Activated B cell treated with CpG ODN at 0.5 μM for 24 hours (primary cell): ENCODE measurements at regions not wholly inside any gene's neighbourhood (a gene's known extent, or its start where the extent isn't known, plus 50 kb on each side); places are given as distances from the start of the nearest gene placed in this dataset.
"Not testable (repeated sequence)": the region's sequence is repeated elsewhere in the genome, so short reads cannot be mapped to it uniquely, and the experiment has no call there.

Experiments
- ATAC-seq: fragments of 200-7000 bp; cut with Tn5 transposase; one replicate; pipeline ENCODE4 v1.10.0; 2021; ENCODE audit warnings: low read depth, mild to moderate bottlenecking, moderate library complexity
- CTCF ChIA-PET: fragments of 350-600 bp; sonication (Branson Sonifier 250); formaldehyde crosslinking; loops from one replicate; lab custom pipeline; 2021; ENCODE audit warnings: antibody characterized with exemption; lab: Charles Lee
- POLR2A ChIA-PET: fragments of 350-600 bp; sonication (Branson Sonifier 250); formaldehyde crosslinking; loops from one replicate; lab custom pipeline; 2021; ENCODE audit warnings: antibody characterized with exemption; lab: Charles Lee
- DNase-seq: peaks from one replicate; pipeline ENCODE4 v3.0.0; 2022
- H3K27ac Mint-ChIP-seq: one replicate; pipeline ENCODE4 v1.8.0; 2020; ENCODE audit warnings: mixed read lengths
- H3K27me3 Mint-ChIP-seq: one replicate; pipeline ENCODE4 v1.8.0; 2021; ENCODE audit warnings: mixed read lengths
- H3K36me3 Mint-ChIP-seq: one replicate; pipeline ENCODE4 v1.8.0; 2021; ENCODE audit warnings: low read depth, mixed read lengths
- H3K4me1 Mint-ChIP-seq: one replicate; pipeline ENCODE4 v1.8.0; 2021; ENCODE audit warnings: mixed read lengths
- H3K4me3 Mint-ChIP-seq: one replicate; pipeline ENCODE4 v1.8.0; 2020; ENCODE audit warnings: mild to moderate bottlenecking, mixed read lengths
- H3K9me3 Mint-ChIP-seq: one replicate; pipeline ENCODE4 v1.8.0; 2020; ENCODE audit warnings: mixed read lengths
- intact Hi-C: fragments of 100-400 bp; cut with micrococcal nuclease; formaldehyde crosslinking; loops from one replicate; pipeline ENCODE4 v1.15.1; 2024
- TF ChIP-seq, protein P1 (sequence below): fragments of 200-600 bp; IDR thresholded peaks from one replicate; pipeline ENCODE4 v1.8.0; 2022; ENCODE audit warnings: antibody characterized with exemption, mild to moderate bottlenecking

DNA sequence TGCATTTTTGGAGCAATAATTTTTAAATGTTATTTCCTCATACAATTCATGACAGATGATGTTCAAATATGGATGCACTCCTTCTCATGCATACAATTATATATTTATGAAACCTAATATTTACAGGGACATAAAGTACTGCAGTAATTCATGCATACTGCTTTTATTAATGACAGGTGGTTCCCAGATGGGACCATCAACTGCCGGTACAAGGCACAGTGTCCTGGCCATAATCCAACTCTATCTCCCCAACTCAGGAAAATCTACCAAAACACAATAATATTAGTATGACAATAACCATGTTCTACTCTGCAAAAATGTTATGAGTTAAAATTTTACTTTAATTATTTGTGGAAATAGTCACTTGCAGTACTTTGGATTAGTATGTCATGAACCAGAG is 77.8 kb downstream of the VIP start:
- TF ChIP-seq, protein P1, sequence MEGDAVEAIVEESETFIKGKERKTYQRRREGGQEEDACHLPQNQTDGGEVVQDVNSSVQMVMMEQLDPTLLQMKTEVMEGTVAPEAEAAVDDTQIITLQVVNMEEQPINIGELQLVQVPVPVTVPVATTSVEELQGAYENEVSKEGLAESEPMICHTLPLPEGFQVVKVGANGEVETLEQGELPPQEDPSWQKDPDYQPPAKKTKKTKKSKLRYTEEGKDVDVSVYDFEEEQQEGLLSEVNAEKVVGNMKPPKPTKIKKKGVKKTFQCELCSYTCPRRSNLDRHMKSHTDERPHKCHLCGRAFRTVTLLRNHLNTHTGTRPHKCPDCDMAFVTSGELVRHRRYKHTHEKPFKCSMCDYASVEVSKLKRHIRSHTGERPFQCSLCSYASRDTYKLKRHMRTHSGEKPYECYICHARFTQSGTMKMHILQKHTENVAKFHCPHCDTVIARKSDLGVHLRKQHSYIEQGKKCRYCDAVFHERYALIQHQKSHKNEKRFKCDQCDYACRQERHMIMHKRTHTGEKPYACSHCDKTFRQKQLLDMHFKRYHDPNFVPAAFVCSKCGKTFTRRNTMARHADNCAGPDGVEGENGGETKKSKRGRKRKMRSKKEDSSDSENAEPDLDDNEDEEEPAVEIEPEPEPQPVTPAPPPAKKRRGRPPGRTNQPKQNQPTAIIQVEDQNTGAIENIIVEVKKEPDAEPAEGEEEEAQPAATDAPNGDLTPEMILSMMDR, result no peak
- Mint-ChIP-seq H3K36me3 (no peaks in the 10 kb centered on the region), H3K27me3 (no peaks in the 10 kb centered on the region), H3K4me3 (no peak overlapping the region), H3K4me1 (no peaks in the 10 kb centered on the region), H3K9me3 (no peaks in the 10 kb centered on the region), H3K27ac (no peak overlapping the region)
- ChIA-PET CTCF (no interaction called here), POLR2A (no interaction called here)
- intact Hi-C loops, result no loop called here
- ATAC-seq (no peak), DNase-seq (no peak)

DNA sequence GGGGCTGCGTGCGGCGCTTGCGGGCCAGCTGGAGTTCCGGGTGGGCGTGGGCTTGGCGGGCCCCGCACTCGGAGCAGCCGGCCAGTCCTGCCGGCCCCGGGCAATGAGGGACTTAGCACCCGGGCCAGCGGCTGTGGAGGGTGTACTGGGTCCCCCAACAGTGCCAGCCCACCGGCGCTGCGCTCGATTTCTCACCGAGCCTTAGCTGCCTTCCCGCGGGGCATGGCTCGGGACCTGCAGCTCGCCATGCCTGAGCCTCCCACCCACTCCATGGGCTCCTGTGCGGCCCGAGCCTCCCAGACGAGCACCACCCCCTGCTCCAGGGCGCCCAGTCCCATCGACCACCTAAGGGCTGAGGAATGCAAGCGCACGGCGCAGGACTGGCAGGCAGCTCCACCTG is 83.8 kb downstream of the VIP start:
- H3K4me1 Mint-ChIP-seq, intact Hi-C loops, H3K4me3 Mint-ChIP-seq, H3K27ac Mint-ChIP-seq, CTCF ChIA-PET, H3K9me3 Mint-ChIP-seq, ATAC-seq, DNase-seq, H3K36me3 Mint-ChIP-seq, H3K27me3 Mint-ChIP-seq, POLR2A ChIA-PET: not testable (repeated sequence)

DNA sequence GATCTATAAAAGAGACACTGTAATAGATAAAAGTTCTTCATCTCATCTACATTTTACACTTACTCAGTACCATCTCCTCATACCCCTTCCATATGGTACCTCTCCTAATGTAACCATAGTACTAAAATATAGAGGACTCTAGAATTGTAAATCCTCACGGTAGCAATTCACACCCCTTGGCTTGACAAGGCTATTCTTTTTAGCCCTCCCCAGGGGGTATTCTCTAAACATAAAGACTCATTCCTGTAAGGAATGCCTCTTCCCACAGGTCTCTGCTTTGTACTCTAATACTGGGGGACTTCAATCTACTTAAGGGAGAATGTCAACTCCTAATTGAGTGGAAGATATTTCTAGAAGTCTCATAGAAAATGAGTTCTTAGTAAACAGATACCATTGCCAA is 85.9 kb downstream of the VIP start:
- CTCF ChIA-PET, result no interaction called here
- Mint-ChIP-seq H3K4me3 (no peak overlapping the region), H3K27me3 (peaks cover 2% of the 10 kb centered on the region), H3K9me3 (peaks cover 4% of the 10 kb centered on the region), H3K27ac (no peak overlapping the region), H3K36me3 (no peaks in the 10 kb centered on the region), H3K4me1 (no peaks in the 10 kb centered on the region)
- TF ChIP-seq, protein P1, result no peak
- ATAC-seq, result no peak
- intact Hi-C loops, result no loop called here
- DNase-seq, result no peak
- POLR2A ChIA-PET, result no interaction called here

DNA sequence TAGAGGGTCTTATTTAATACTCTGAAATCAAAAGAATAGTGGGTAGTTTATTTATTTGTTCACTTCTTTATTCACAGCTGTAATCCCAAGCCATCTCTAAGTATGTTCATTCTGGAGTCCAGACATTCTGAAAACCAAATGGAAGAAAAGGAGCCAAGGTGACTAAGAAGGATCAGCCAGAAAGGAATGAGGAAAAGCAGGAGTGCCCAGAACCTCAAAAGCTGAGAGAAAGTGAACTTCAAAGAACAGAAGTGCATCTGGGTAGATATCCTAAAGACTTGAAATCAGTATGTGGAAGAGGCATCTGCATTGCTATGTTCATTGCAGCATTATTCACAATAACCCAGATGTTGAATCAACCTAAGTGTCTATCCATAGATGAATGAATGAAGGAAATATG is 94.8 kb downstream of the VIP start:
- H3K36me3 Mint-ChIP-seq, result no peaks in the 10 kb centered on the region
- TF ChIP-seq, protein P1, result no peak
- ChIA-PET CTCF (no interaction called here), POLR2A (no interaction called here)
- no peak overlapping the region for H3K27ac Mint-ChIP-seq
- H3K4me1 Mint-ChIP-seq, result no peaks in the 10 kb centered on the region
- ATAC-seq (no peak), DNase-seq (no peak)
- H3K27me3 Mint-ChIP-seq, result peaks cover 1% of the 10 kb centered on the region
- no peak overlapping the region for H3K4me3 Mint-ChIP-seq
- H3K9me3 Mint-ChIP-seq, result peaks cover 12% of the 10 kb centered on the region
- intact Hi-C loops, result no loop called here

DNA sequence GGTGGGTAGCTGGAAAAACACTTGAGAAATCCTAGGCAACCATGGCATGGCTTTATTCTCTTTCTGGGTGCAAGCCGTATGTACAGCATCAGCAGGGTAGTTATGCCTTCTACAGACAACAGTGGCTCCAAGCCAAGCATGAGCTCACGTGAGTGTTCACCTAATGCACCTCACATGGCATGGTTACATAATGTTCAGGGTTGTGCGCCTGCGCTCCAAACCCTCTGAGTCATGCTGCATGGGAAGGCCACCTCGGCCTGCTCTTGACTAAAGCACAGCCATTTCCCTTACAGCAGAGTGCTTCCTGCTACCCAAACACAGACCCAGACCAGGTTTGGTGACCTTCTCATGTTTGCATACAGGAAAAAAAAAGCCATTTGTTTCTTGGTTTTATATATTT is 96.2 kb downstream of the VIP start:
- intact Hi-C loops, result no loop called here
- DNase-seq (no peak), ATAC-seq (no peak)
- H3K9me3 Mint-ChIP-seq, result peaks cover 12% of the 10 kb centered on the region
- H3K4me1 Mint-ChIP-seq, result no peaks in the 10 kb centered on the region
- no peaks in the 10 kb centered on the region for H3K36me3 Mint-ChIP-seq
- H3K27ac Mint-ChIP-seq, result no peak overlapping the region
- peaks cover 1% of the 10 kb centered on the region for H3K27me3 Mint-ChIP-seq
- TF ChIP-seq, protein P1, result no peak
- POLR2A ChIA-PET, result no interaction called here
- H3K4me3 Mint-ChIP-seq, result no peak overlapping the region
- CTCF ChIA-PET, result no interaction called here

DNA sequence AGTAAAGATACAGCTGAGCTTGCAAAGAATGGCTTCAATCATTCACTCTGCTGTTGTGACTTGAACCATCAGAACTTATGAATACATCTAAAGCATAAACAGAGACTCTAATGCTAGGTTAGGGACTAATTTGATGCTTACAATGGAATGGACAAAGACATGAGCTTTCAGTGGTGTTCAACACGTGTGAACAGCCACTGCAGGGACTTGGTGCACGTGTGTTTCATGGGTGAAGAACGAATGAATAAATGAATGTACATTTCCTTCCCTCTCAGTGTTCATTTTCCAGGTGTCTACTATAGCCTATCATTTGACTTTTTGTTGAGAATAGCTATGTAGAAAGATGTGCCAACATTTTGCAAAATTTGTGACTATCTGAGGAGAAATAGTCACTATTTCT is 98.3 kb downstream of the VIP start:
- no peak for ATAC-seq
- Mint-ChIP-seq H3K4me1 (no peaks in the 10 kb centered on the region), H3K27me3 (peaks cover 1% of the 10 kb centered on the region), H3K9me3 (peaks cover 12% of the 10 kb centered on the region), H3K36me3 (no peaks in the 10 kb centered on the region), H3K4me3 (no peak overlapping the region), H3K27ac (no peak overlapping the region)
- intact Hi-C loops, result no loop called here
- TF ChIP-seq, protein P1, result no peak
- CTCF ChIA-PET, result no interaction called here
- POLR2A ChIA-PET, result no interaction called here
- no peak for DNase-seq
